Chondrocyte (in vitro differentiated cells): ENCODE measurements at regions not wholly inside any gene's neighbourhood (a gene's known extent, or its start where the extent isn't known, plus 50 kb on each side); places are given as distances from the start of the nearest gene placed in this dataset.
"Not testable (repeated sequence)": the region's sequence is repeated elsewhere in the genome, so short reads cannot be mapped to it uniquely, and the experiment has no call there.

Experiments used
- DNase-seq: peaks from one replicate; pipeline ENCODE4 v3.0.0; 2021; ENCODE audit warnings: mixed read lengths, low spot score
- H3K27ac Mint-ChIP-seq: one replicate; pipeline ENCODE4 v1.8.0; 2021; ENCODE audit warnings: mild to moderate bottlenecking, moderate library complexity, mixed read lengths; ENCODE audit not compliant: unreplicated experiment
- H3K27me3 Mint-ChIP-seq: 2 replicates; pipeline ENCODE4 v1.8.0; 2021; ENCODE audit warnings: low read depth, mixed read lengths
- H3K36me3 Mint-ChIP-seq: 2 replicates; pipeline ENCODE4 v1.8.0; 2021; ENCODE audit warnings: low read depth, mixed read lengths
- H3K4me1 Mint-ChIP-seq: 2 replicates; pipeline ENCODE4 v1.8.0; 2021; ENCODE audit warnings: low read depth, mild to moderate bottlenecking, mixed read lengths
- H3K4me3 Mint-ChIP-seq: one replicate; pipeline ENCODE4 v1.8.0; 2021; ENCODE audit warnings: mild to moderate bottlenecking, moderate library complexity, mixed read lengths; ENCODE audit not compliant: unreplicated experiment
- H3K9me3 Mint-ChIP-seq: 2 replicates; pipeline ENCODE4 v1.8.0; 2021; ENCODE audit warnings: low read depth, mixed read lengths
- CTCF ChIP-seq: fragments of 200-600 bp; sonication (generic); IDR thresholded peaks from 2 replicates; pipeline ENCODE4 v1.5.0; 2021; ENCODE audit warnings: antibody characterized with exemption, mild to moderate bottlenecking, moderate library complexity

- no peaks in the 10 kb centered on the region for H3K4me1 Mint-ChIP-seq
- no peaks in the 10 kb centered on the region for H3K27me3 Mint-ChIP-seq
- no peak for TF ChIP-seq CTCF
- no peak for DNase-seq
- H3K27ac Mint-ChIP-seq: no peak overlapping the region
- no peaks in the 10 kb centered on the region for H3K36me3 Mint-ChIP-seq
- no peak overlapping the region for H3K4me3 Mint-ChIP-seq
- H3K9me3 Mint-ChIP-seq: peaks cover 39% of the 10 kb centered on the region
Observed at GRCh38 chr17:54324813-54325212, 502.1 kb downstream of the KIF2B start.

GRCh38 chr17:54339731-54340130, 517.0 kb downstream of the KIF2B start:
- Mint-ChIP-seq H3K27ac (no peak overlapping the region), H3K4me3 (no peak overlapping the region), H3K4me1 (no peaks in the 10 kb centered on the region), H3K27me3 (no peaks in the 10 kb centered on the region), H3K9me3 (peaks cover 7% of the 10 kb centered on the region), H3K36me3 (no peaks in the 10 kb centered on the region)
- no peak for DNase-seq
- TF ChIP-seq CTCF: no peak

- Mint-ChIP-seq H3K27me3 (no peaks in the 10 kb centered on the region), H3K9me3 (peaks cover 9% of the 10 kb centered on the region), H3K4me1 (no peaks in the 10 kb centered on the region), H3K27ac (no peak overlapping the region), H3K36me3 (no peaks in the 10 kb centered on the region), H3K4me3 (no peak overlapping the region)
- TF ChIP-seq CTCF: no peak
- DNase-seq: no peak
Observed at GRCh38 chr17:54347495-54347894, 524.8 kb downstream of the KIF2B start.

GRCh38 chr17:54348234-54348633, 525.5 kb downstream of the KIF2B start:
- TF ChIP-seq CTCF: no peak
- H3K36me3 Mint-ChIP-seq: no peaks in the 10 kb centered on the region
- H3K27me3 Mint-ChIP-seq: no peaks in the 10 kb centered on the region
- H3K4me3 Mint-ChIP-seq: no peak overlapping the region
- no peaks in the 10 kb centered on the region for H3K4me1 Mint-ChIP-seq
- peaks cover 9% of the 10 kb centered on the region for H3K9me3 Mint-ChIP-seq
- H3K27ac Mint-ChIP-seq: no peak overlapping the region
- DNase-seq: no peak

GRCh38 chr17:54353789-54354525, 531.2 kb downstream of the KIF2B start:
- Mint-ChIP-seq H3K36me3 (no peaks in the 10 kb centered on the region), H3K27me3 (no peaks in the 10 kb centered on the region), H3K4me1 (no peaks in the 10 kb centered on the region), H3K9me3 (peaks cover 28% of the 10 kb centered on the region), H3K4me3 (no peak overlapping the region), H3K27ac (no peak overlapping the region)
- TF ChIP-seq CTCF: no peak
- DNase-seq: no peak

- not testable (repeated sequence) for H3K36me3 Mint-ChIP-seq, H3K4me3 Mint-ChIP-seq, H3K27ac Mint-ChIP-seq, H3K4me1 Mint-ChIP-seq, H3K27me3 Mint-ChIP-seq, DNase-seq
- H3K9me3 Mint-ChIP-seq: peaks cover 14% of the 10 kb centered on the region
Observed at GRCh38 chr17:54361073-54361472, 538.3 kb downstream of the KIF2B start.
